GM18870 (cell line): ENCODE measurements at regions not wholly inside any gene's neighbourhood (a gene's known extent, or its start where the extent isn't known, plus 50 kb on each side); places are given as distances from the start of the nearest gene placed in this dataset.
"Not testable (repeated sequence)": the region's sequence is repeated elsewhere in the genome, so short reads cannot be mapped to it uniquely, and the experiment has no call there.

Experiments
- ATAC-seq: cut with Tn5 transposase; IDR thresholded peaks from one replicate; pipeline ENCODE4 v1.9.1; 2021; ENCODE audit warnings: moderate library complexity; ENCODE audit not compliant: unreplicated experiment

- ATAC-seq: no peak
Observed at GRCh38 chr10:62585211-62585775, 211.1 kb downstream of the ZNF365 start.

DNA sequence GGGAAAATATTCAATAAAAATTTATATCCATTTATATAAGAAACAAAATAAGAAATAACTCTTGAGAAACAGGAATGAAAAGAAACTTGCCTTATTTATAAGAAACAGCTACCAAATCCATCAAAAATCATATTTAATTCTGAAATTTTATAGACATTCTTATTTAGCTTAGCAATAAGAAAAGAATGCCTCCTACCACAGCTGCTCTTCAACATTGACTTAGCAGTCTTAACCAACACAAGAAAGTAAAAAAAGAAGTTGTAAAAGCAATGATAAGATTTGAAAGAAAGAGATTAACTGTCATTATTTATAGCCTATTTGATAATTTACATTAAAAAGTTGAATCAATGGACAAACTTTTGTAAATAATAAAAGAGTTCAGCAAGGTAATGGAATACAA is 212.8 kb downstream of the ZNF365 start:
- ATAC-seq: no peak

- no peak for ATAC-seq
Observed at GRCh38 chr10:62588116-62588515, 213.9 kb downstream of the ZNF365 start.

GRCh38 chr10:62589689-62590088 is 214.8 kb upstream of the ADO start:
- ATAC-seq: no peak

DNA sequence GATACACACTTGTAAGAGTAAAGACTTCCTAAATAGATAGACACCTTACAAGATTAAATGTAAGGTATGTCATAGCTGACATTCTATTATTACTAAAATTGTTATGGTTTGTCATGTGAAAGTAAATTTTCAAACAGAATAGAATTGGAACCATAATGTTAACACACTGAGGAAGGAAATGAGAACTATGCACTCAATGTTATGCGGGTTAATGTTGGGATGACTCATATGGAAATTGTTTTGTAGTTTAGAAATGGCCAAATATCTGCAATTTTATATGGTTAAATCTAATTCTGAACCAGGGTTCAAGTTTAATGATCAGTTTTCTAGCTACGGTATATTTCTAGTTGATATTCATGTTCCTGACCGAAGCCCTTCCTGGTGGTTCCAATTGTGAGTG is 214.2 kb upstream of the ADO start:
- no peak for ATAC-seq

DNA sequence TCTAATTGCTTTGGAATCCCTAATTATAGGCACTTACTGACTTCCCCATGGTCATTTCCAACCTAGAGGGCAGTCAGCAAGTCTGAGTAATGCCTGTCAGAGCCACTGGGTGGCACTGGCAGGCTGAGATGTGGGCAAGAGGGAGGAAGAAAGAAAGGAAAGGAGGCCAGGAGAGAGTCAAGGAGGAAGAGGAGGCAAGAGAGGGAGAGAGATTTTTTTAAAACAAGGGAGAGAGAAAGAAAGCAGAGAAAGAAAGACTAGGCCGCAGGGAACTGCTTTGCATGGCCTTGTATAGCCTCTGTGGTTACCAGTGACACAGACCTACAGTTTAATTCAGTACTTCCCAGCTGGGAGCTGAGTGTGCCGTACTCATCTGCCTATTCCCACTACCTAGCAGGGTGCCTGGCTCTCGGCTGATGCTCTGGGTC is 210.4 kb upstream of the ADO start:
- ATAC-seq: peak; percentile 62

DNA sequence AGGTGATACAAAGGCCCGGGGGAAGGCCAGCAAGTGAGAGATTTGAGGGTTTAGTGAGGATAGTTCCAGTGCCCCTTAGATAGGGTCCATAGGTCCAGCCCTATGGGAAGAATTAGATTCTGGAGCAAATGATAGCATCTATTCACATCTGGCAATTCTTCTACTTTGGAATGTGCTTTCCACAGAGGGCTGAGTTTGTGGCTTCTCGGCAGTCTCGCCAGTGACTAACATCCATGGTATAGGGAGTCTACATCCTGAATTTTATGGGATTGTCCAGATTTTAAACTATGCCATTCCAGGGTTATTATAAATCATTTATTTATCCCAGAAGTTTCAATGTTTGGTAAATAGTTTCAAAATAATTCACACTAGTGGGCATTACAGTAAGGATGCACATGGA is 207.3 kb upstream of the ADO start:
- no peak for ATAC-seq

GRCh38 chr10:62599161-62599560 is 205.4 kb upstream of the ADO start:
- no peak for ATAC-seq

- not testable (repeated sequence) for ATAC-seq
Observed at GRCh38 chr10:62606551-62606950, 198.0 kb upstream of the ADO start.

- not testable (repeated sequence) for ATAC-seq
Observed at GRCh38 chr10:62608189-62608875, 196.2 kb upstream of the ADO start.

DNA sequence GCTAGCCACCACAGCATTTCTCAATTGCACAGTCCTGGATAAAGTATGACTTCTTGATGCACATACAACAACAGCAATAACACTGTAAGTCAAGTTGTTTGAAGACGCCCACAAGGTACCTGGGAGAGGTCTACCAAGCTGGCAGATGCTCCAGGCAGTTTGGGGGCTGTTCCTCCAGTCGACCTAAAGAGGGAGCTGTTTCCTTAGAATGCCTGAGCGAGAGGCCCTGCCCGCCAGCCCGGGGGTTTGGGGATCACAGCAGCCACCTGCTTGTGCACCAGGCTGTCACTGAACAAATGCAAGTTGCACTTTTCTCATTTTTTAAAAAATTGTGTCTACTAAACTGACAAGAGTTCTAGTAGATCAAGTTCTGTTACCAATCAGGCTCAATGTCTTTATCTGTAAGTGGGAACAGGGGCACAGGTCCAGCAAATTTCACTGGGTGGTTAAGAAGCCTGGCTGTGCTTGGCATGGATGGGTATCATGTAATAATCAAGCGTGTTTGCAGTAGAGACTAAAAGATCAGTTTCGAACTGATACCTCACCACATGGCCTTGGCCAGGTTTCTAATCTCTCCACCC is 193.8 kb upstream of the ADO start:
- no peak for ATAC-seq

DNA sequence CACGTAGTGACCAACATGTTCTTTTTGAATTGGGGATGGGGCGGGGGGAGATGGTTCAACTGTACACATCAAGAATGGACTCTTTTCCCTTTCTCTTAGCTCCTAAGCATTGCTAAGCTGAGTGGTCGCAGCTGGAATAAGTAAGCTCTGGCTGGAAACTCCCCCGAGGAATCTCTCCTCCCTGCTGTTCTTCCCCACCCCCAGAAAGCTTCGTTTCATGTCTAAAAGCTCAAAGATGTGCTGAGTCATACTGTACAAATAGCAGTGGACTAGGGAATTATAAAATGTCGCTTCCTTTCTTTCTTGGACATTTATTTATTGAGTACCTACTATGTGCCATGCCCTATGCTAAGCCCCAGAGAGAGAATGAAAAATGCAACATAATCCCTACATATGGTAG is 191.1 kb upstream of the ADO start:
- no peak for ATAC-seq

GRCh38 chr10:62613859-62614258 is 190.7 kb upstream of the ADO start:
- no peak for ATAC-seq

GRCh38 chr10:62614389-62615157 is 189.9 kb upstream of the ADO start:
- peak; percentile 72 for ATAC-seq

DNA sequence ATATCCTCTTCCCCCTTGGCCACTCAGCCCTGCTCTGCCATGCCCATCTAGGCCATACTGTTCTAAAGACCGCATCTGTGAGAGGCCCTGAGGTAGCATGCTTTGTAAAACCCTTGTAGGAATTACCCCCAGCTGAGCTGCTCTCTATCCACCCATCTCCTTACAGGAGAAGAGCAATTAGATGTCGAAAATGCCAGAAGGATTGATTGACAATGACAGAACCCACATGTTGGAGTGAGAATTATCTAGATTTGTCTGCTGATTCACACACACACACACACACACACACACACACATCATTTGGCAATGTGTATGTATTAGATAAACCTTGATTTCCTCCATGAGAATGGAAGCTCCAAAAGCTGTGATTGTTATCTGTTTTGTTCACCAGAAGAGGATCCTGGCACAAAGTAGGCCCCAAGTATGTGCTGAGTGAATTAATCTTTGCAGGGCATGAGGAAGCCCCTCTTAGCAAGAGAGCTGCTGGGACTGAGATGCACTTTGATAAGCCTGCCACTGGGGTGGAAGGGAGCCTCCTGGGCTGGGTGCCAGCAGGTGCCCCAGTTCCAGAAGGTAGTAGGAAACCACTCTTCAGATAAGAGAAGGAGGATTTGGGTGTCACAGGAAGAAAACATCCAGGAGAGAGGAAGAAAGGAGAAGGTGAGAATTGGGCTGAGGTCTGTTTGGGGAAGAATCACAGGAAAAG is 187.5 kb upstream of the ADO start:
- no peak for ATAC-seq

DNA sequence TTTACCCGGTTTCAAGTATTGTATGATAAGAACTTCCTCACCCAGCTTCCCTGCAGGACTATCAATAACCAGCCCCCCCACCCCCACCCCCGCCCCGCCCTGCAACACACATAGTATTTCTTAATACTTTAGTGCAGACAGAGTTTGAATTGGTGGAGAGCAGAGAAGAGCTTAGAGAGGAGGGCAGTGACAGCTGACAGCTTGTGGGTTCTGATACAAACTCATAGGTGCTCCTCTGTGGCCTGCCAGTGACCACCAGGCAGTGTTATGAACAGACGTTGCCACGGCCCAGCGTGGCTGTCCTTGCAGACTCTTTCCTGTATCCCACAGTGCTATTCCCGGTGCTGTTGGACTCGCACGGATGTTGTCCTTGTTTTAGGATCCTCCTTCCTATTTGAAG is 186.9 kb upstream of the ADO start:
- no peak for ATAC-seq

- ATAC-seq: no peak
Observed at GRCh38 chr10:62618054-62618453, 186.5 kb upstream of the ADO start.

GRCh38 chr10:62618576-62619412 is 185.7 kb upstream of the ADO start:
- peak; percentile 43 for ATAC-seq

- no peak for ATAC-seq
Observed at GRCh38 chr10:62619413-62619738, 185.1 kb upstream of the ADO start.

DNA sequence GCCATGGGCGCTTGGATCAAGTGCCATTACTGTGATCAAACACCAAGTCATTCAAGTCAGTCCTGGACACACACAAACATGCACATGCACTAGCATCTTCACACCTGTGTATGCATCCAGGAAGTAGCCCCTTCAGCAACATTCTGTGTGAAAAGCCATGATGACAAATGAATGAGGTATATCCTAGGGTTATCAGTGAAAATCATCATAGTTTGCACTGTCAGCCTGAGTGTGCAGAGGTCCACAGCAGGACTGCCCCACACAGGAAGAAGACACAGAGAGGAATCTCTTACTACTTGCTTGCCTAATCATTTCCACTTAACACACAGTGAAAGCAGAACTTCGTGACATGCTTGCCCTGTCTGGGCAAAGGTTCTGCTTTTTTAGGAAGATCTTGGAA is 184.0 kb upstream of the ADO start:
- no peak for ATAC-seq
